Middle frontal gyrus (tissue), 1 donor: ENCODE measurements at regions not wholly inside any gene's neighbourhood (a gene's known extent, or its start where the extent isn't known, plus 50 kb on each side); places are given as distances from the start of the nearest gene placed in this dataset.

Experiments
- DNase-seq: peaks from one replicate; pipeline ENCODE4 v3.0.0-alpha.2; 2015; ENCODE audit warnings: low spot score; ENCODE audit errors: extremely low spot score

- DNase-seq: no peak
These were observed 84.3 kb downstream of the COPS8 start for GRCh38 chr2:237170020-237170419.

GRCh38 chr2:237171396-237171795 lies 85.7 kb downstream of the COPS8 start:
- DNase-seq: peak; percentile 6

- DNase-seq: no peak
These were observed 86.2 kb downstream of the COPS8 start for GRCh38 chr2:237171881-237172280.

DNA sequence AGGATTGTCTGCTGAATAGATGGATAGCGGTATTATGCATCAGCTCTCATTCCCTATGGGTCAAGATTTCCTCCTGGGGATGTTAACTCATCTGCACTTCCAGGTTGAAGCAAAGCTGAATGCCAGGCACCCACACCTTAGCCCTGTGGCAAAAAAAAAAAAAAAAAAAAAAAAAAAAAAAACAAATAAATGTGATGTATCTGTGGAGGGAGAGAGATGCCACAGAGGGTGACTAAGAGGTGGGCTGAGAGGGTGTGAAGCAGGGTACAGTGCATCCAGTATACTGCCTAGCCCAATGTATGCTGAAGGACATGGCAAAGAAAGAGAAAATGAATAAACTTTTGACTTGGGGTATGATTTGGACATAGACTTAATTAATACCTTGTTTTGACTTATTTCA lies 91.4 kb downstream of the COPS8 start:
- DNase-seq: no peak

DNA sequence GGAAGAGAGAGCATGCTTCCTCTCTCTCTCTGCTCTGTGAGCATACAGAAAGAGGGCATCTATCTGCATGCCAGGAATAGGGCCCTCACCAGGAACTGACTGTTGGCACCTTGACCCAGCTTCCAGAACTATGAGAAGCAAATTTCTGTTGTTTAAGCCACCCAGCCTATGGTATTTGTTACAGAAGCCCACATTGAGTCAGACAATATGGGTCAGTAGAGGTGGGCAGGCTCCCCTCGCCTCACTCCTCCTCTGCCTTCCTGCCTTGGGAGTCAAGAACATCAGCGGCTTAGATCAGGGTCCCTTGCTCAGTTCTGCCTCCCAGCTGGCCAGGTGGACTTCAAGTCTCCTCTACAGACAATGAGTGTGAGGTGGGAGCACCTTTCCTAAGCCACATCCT lies 92.3 kb downstream of the COPS8 start:
- no peak for DNase-seq

- DNase-seq: no peak
These were observed 92.7 kb downstream of the COPS8 start for GRCh38 chr2:237178396-237178795.

DNA sequence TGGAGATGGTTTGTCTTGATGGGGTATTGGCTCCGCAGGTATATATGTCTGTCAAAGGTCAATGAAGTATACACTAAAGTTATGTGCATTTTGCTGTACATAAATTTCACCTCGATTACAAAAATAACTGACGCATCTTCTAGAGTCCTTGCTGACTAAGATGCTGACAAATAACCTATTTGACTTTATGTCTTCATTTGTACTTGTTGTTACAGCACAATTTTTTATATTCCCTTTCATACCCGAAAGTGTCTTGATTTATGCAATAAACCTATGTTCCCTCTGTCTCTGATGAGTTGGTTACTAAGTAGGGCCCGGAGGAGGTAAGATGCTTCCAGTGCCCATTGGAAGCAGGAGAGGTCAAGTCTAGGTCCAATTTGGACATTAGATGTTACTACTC lies 93.5 kb downstream of the COPS8 start:
- DNase-seq: no peak

GRCh38 chr2:237180187-237180586 lies 94.5 kb downstream of the COPS8 start:
- DNase-seq: no peak

- no peak for DNase-seq
These were observed 95.3 kb downstream of the COPS8 start for GRCh38 chr2:237180987-237181386.

DNA sequence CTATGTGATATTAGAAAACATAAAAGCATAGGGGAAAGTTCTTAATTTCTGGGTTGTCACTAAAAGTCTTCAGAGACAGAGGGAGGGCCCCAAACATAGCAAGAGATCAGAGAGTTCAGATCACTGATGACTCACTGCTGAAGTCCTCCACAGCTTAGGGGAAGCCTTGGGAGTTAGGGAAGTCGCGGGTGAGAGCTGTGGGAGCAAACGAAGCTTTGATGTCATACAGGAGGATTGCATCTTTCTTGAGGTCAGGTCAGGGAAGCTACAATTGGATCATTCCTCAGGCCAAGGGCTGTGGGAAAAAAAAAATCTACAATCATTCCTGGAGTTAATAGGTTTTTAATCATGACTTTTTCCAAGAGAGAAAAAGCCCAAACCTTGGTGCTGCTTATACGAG lies 96.2 kb downstream of the COPS8 start:
- DNase-seq: no peak

DNA sequence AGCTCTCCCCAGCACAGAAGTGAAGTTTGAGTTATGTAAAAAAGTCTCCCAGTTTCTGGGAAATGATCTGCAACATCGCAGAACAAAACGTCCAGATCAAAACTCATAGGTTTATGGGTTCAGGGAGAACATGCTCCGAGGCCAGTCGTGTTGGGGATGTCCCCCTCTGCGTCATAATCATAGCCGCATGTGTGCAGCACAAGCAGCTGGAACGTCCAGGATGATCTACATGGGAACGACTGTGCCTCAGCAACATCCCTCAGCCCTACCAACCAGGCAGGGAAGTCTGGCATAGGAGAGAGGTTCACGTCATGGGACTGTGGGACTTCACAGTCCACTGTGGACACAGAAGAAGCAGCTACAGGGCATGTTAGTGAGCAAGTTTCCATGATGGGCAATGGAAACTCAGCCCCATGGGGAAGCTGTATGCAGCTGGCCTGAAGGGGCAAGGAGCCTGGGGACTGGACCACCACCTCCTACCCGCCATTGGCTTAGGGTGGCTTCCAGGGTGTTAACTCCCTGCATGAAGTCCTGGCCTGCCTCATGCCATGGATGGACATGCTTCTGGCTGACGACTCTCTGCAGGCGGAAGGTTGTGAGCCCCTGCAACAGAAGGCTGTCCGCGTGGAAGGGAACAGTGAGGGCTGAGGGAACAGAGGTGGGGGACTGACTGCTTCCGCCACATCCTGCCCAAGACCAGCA lies 96.9 kb downstream of the COPS8 start:
- DNase-seq: no peak

DNA sequence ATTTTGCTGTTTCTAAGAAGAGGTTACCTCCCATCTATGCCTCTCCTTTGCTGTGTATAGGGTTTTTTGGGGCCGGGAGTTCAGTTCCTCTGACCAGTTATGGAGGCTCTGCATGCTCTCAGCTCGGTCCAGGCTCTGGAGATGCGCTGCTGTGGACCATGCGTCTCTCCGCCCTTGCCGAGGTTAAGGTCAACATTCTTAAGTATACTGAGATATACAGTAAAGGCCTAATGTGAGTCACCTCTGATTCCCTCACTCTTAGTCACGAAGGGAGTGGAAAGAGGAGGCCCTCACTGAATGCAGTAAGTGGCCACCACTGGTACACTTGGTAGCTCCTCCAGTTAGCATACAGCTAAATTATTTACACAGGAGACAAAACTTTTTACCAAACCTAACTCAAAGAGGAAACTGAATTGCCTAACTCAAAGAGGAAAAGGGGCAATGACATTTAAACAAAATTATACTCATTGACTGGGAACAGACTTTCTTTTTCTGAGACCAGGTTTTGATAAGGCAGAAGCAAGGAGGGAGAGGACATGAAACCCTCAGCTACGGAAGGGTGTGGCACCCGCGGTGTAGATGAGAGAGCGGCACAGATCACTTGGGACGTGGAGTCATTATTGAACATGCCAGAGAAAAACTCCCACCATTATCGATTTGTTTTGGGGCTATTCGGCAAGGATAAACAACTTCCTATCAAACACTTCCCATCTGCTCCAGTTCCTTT lies 98.7 kb downstream of the COPS8 start:
- no peak for DNase-seq

GRCh38 chr2:237184919-237185552 lies 99.3 kb downstream of the COPS8 start:
- DNase-seq: no peak

DNA sequence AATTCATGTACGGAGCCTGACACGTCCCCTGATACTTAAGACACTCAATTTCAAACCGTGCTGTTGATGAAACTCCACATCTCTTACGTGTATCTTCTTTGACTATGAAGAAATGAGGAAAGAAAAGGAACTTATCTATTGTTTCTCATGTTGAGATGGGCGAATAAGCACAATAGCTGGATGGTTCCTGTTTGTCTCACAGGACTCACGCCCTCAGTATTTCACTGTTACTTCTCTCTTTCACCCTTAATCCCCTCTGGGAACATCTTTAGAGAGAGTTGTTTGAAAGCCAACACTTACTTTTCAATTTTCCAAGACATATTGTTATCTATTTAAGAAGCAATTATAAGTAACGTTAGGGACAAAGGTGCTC lies 99.8 kb downstream of the COPS8 start:
- DNase-seq: no peak

DNA sequence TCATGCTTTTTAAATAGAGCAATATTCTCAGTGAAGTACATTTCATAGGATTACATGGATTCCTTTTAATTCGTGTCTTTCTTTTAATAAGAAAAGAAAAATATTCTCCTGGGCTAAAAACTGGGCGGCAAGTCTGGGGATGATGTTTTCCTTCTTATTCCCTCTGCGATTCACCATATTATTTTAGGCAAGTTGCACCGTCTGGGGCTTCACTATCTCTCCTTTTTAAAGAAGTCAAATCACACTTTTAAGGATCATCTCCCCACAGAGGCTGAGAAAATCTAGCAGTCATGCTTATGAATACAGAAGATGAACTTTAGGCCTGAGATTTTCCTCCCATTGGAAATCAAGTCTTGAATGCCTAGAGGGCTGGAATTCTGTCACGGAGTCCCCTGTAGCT lies 104.1 kb downstream of the COPS8 start:
- DNase-seq: no peak

GRCh38 chr2:237190966-237191713 lies 105.5 kb downstream of the COPS8 start:
- no peak for DNase-seq

DNA sequence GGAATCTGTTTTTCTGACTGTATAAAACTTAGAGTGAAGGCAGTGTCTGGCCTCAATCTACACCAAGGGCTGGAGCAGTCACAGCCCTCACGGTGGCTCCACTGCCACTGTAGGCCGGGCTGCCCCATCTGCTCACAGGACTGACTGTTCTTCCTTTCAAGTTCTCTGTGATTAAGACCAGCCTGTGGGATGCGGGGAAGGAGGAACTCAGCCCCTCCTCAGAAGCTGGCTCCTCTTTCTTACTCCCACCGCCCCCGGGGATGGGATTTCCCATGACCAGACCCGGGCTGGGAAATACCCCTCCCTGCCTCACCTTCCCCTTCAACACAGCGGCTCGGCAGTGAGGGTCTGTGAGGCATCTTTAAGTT lies 106.0 kb downstream of the COPS8 start:
- no peak for DNase-seq

DNA sequence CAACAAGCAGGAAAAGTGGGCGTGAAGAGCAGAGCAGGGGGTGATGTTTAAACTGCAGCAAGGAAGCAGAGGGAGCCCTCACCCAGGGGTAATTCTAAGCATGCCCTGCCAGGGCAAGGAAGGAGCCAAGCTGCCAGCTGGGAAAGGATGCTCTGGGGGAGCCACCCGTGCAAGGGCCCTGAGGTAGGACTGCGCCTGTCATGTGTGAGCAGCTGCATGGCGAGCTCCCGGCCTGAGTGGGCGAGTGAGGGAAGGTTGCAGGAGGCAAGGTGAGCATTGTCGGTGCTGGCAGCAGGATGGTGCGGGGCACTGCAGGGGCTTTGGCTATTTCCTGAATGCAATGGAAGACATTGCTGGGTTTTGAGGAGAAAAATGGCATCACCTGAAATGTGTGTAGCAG lies 107.2 kb downstream of the COPS8 start:
- no peak for DNase-seq

GRCh38 chr2:237193436-237193835 lies 107.7 kb downstream of the COPS8 start:
- no peak for DNase-seq

DNA sequence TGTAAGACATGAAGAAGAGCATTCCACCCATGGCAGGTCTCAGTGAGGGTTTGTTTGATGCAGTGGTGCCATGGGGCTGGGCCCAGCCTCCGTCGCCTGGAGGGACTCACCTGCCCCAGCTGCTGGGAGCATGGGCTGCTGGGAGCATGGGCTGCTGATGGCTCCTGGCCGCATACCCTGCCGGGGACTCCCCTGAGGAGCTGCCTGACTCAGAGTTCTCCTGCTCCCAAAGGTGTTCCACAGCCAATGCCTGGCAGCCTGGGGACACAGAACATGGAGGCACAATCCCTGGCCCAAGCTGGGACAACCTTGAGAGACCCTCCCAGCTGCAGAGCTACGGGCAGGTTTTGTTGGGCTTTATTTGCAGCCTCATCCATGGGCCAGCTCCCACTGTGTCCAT lies 108.4 kb downstream of the COPS8 start:
- no peak for DNase-seq

GRCh38 chr2:237194906-237195305 lies 109.2 kb downstream of the COPS8 start:
- DNase-seq: no peak
